B cell (primary cell): ENCODE measurements at regions not wholly inside any gene's neighbourhood (a gene's known extent, or its start where the extent isn't known, plus 50 kb on each side); places are given as distances from the start of the nearest gene placed in this dataset.

ENCODE experiments used
- ATAC-seq: fragments of 200-7000 bp; cut with Tn5 transposase; one replicate; pipeline ENCODE4 v1.10.0; 2021; ENCODE audit warnings: low read depth, mild to moderate bottlenecking, moderate number of reproducible peaks, moderate library complexity
- CTCF ChIA-PET: fragments of 350-600 bp; sonication (Branson Sonifier 250); formaldehyde crosslinking; loops from one replicate; lab custom pipeline; 2021; ENCODE audit warnings: antibody characterized with exemption, inconsistent platforms; lab: Charles Lee
- POLR2A ChIA-PET: fragments of 350-600 bp; sonication (Branson Sonifier 250); formaldehyde crosslinking; loops from one replicate; lab custom pipeline; 2021; ENCODE audit warnings: antibody characterized with exemption; lab: Charles Lee
- DNase-seq: peaks from one replicate; pipeline ENCODE4 v3.0.0; 2013
- H2AFZ ChIP-seq: 2 replicates; pipeline ENCODE4 v1.6.1; 2012; ENCODE audit warnings: mild to moderate bottlenecking, low read depth, low read length; ENCODE audit not compliant: insufficient read depth, poor library complexity, severe bottlenecking
- H3K27ac ChIP-seq, 2 donors: 1 replicate in 1 of 2; 2 replicates in 1 of 2; pipeline ENCODE4 v1.5.1; 2012 to 2013; ENCODE audit warnings: low read length in 2 of 2, mild to moderate bottlenecking in 2 of 2, moderate library complexity in 1 of 2
- H3K27me3 ChIP-seq, 4 experiments: fragments of 200-600 bp in 1 of 4; sonication (generic) in 1 of 4; replicated peaks in 1 of 4; 1 replicate in 2 of 4; 2 replicates in 2 of 4; pipeline versions ENCODE4 v1.6.1 to v1.7.0; 2013 to 2016; ENCODE audit warnings: low read length in 3 of 4, mild to moderate bottlenecking in 2 of 4, mixed read lengths in 1 of 4, moderate library complexity in 1 of 4; ENCODE audit not compliant: insufficient read depth in 4 of 4, control insufficient read depth in 3 of 4; ENCODE audit errors: control extremely low read depth in 1 of 4
- H3K36me3 ChIP-seq, 2 experiments: replicated peaks in 1 of 2; 1 replicate in 1 of 2; 2 replicates in 1 of 2; pipeline versions ENCODE4 v1.6.1 to v1.7.1; 2013; ENCODE audit warnings: low read length in 1 of 2; ENCODE audit not compliant: insufficient read depth in 2 of 2, control insufficient read depth in 1 of 2; ENCODE audit errors: control extremely low read depth in 1 of 2, extremely low read depth in 1 of 2
- H3K4me1 ChIP-seq, 2 donors: fragments of 200-600 bp in 1 of 2; sonication (generic) in 1 of 2; 1 replicate in 1 of 2; 2 replicates in 1 of 2; pipeline versions ENCODE4 v1.5.1 to v1.6.1; 2013 to 2017; ENCODE audit warnings: low read length in 2 of 2; ENCODE audit not compliant: control insufficient read depth in 2 of 2, insufficient read depth in 2 of 2
- H3K4me2 ChIP-seq: replicated peaks from 2 replicates; pipeline ENCODE3; 2012; ENCODE audit warnings: mild to moderate bottlenecking, low read depth, low read length; ENCODE audit not compliant: poor library complexity, severe bottlenecking
- H3K4me3 ChIP-seq, 5 experiments: fragments of 200-600 bp in 1 of 5; sonication (generic) in 1 of 5; 1 replicate in 3 of 5; 2 replicates in 2 of 5; pipeline versions ENCODE4 v1.5.1 to v1.7.0; 2011 to 2016; ENCODE audit warnings: low read length in 4 of 5, mild to moderate bottlenecking in 4 of 5, low read depth in 2 of 5, control low read depth in 1 of 5, moderate library complexity in 1 of 5; ENCODE audit not compliant: insufficient read depth in 1 of 5; ENCODE audit errors: control extremely low read depth in 1 of 5, extremely low read depth in 1 of 5
- H3K79me2 ChIP-seq: fragments of 200-600 bp; sonication (generic); one replicate; pipeline ENCODE4 v1.6.0; 2016; ENCODE audit warnings: low read length; ENCODE audit not compliant: control insufficient read depth, insufficient read depth
- H3K9ac ChIP-seq: fragments of 200-600 bp; sonication (generic); 2 replicates; pipeline ENCODE4 v1.6.1; 2017; ENCODE audit warnings: mild to moderate bottlenecking, low read length, moderate library complexity
- H3K9me3 ChIP-seq, 3 donors: one replicate each; pipeline versions ENCODE4 v1.6.1 to v1.7.1; 2013; ENCODE audit warnings: low read length in 2 of 3; ENCODE audit not compliant: control insufficient read depth in 2 of 3, insufficient read depth in 1 of 3; ENCODE audit errors: control extremely low read depth in 1 of 3
- H4K20me1 ChIP-seq: 2 replicates; pipeline ENCODE4 v1.6.0; 2012; ENCODE audit warnings: mild to moderate bottlenecking, low read length; ENCODE audit not compliant: insufficient read depth, control insufficient read depth, poor library complexity, severe bottlenecking
- H3K27ac Mint-ChIP-seq: one replicate; pipeline ENCODE4 v1.8.0; 2021; ENCODE audit warnings: mixed read lengths
- H3K27me3 Mint-ChIP-seq: one replicate; pipeline ENCODE4 v1.8.0; 2021; ENCODE audit warnings: mixed read lengths
- H3K4me1 Mint-ChIP-seq: one replicate; pipeline ENCODE4 v1.8.0; 2021; ENCODE audit warnings: mixed read lengths
- H3K4me3 Mint-ChIP-seq: one replicate; pipeline ENCODE4 v1.8.0; 2021; ENCODE audit warnings: mixed read lengths
- H3K9me3 Mint-ChIP-seq: one replicate; pipeline ENCODE4 v1.8.0; 2022; ENCODE audit warnings: mixed read lengths; ENCODE audit not compliant: insufficient read depth
- EZH2 ChIP-seq: IDR thresholded peaks from 2 replicates; pipeline ENCODE4 v1.6.1; 2012; ENCODE audit warnings: borderline replicate concordance, low read depth, mild to moderate bottlenecking, moderate library complexity, low read length; ENCODE audit not compliant: insufficient read depth, poor library complexity, severe bottlenecking
- WGBS: methylation state at CpG from one replicate; pipeline ENCODE4 v1.1.5; 2013; ENCODE audit warnings: missing lambda C conversion rate; ENCODE audit not compliant: insufficient coverage; 5-methylcytosine and 5-hydroxymethylcytosine counted together
- intact Hi-C: fragments of 100-400 bp; cut with micrococcal nuclease; formaldehyde crosslinking; loops from one replicate; pipeline ENCODE4 v1.10.0; 2022
- TF ChIP-seq, protein P1 (sequence below): fragments of 200-600 bp; IDR thresholded peaks from one replicate; pipeline ENCODE4 v1.8.0; 2022; ENCODE audit warnings: antibody characterized with exemption, mild to moderate bottlenecking

DNA sequence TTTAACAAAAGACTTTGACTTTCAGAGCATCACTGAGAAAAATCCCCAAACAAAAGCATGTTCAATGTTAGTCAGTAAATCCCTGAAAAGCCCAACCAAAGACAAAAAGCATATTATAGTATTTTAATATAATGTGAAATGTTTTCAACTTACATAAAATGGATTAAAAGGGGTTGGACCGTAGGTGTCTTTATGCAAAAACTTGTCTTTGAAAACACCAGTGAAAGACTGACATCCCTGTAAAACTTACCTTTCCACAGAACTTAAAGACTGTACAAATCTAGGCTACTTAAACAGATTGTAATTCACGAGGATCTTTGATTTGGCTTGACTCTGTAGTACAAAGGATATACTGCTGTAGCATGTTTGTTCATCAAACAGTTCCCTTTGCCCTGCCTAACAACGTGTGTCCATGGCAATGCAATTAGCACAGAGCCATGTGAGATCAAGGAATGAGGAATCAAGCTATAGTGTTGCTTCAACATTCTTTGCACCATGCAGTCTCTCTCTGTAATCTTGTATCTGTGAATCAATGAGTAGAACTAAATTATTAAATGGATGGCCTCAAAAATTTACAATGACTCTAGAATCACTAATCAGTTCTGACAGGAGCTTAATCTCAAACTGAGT lies 138.5 kb upstream of the SYT1 start:
- no peak overlapping the region for H3K4me3 ChIP-seq
- H3K27ac ChIP-seq = no peak overlapping the region
- H3K27me3 ChIP-seq = no peaks in the 10 kb centered on the region
- CTCF ChIA-PET = no interaction called here
- no peaks in the 10 kb centered on the region for H3K9me3 ChIP-seq
- no peak overlapping the region for H2AFZ ChIP-seq
- no peak overlapping the region for H3K9ac ChIP-seq
- Mint-ChIP-seq H3K4me1 (no peaks in the 10 kb centered on the region), H3K27me3 (no peaks in the 10 kb centered on the region), H3K4me3 (no peak overlapping the region), H3K27ac (no peak overlapping the region), H3K9me3 (no peaks in the 10 kb centered on the region)
- 60% methylated on average over 2 of the region's 3 CpGs for WGBS
- H4K20me1 ChIP-seq = no peaks in the 10 kb centered on the region
- no peak for ATAC-seq
- no peak for DNase-seq
- no peaks in the 10 kb centered on the region for H3K79me2 ChIP-seq
- TF ChIP-seq, protein P1, sequence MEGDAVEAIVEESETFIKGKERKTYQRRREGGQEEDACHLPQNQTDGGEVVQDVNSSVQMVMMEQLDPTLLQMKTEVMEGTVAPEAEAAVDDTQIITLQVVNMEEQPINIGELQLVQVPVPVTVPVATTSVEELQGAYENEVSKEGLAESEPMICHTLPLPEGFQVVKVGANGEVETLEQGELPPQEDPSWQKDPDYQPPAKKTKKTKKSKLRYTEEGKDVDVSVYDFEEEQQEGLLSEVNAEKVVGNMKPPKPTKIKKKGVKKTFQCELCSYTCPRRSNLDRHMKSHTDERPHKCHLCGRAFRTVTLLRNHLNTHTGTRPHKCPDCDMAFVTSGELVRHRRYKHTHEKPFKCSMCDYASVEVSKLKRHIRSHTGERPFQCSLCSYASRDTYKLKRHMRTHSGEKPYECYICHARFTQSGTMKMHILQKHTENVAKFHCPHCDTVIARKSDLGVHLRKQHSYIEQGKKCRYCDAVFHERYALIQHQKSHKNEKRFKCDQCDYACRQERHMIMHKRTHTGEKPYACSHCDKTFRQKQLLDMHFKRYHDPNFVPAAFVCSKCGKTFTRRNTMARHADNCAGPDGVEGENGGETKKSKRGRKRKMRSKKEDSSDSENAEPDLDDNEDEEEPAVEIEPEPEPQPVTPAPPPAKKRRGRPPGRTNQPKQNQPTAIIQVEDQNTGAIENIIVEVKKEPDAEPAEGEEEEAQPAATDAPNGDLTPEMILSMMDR = no peak
- no peak for TF ChIP-seq EZH2
- no peaks in the 10 kb centered on the region for H3K36me3 ChIP-seq
- POLR2A ChIA-PET = no interaction called here
- no peak overlapping the region for H3K4me2 ChIP-seq
- no peaks in the 10 kb centered on the region for H3K4me1 ChIP-seq
- intact Hi-C loops = no loop called here

DNA sequence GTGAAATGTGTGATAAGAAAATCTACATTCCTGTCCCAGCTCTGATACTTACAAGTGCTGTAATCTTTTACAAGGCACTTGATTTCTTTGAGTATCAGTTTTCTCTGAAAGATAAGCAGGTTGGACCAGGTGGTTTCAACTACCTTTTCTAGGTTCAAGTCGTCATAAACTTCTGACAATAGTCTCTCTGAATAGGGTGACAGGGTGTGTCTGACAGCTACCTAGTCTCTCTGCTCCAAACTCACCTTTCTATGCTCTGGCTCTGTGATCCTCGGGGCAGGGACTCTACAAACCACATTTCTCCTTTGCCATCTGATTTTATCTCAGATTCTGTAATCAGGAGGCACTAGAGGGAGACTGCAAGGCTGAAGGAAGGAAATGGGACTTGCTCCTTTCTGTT lies 137.7 kb upstream of the SYT1 start:
- Histone ChIP-seq H3K9me3 (no peaks in the 10 kb centered on the region), H2AFZ (no peak overlapping the region), H3K27ac (no peak overlapping the region), H3K9ac (no peak overlapping the region), H3K4me1 (no peaks in the 10 kb centered on the region), H3K36me3 (no peaks in the 10 kb centered on the region), H3K27me3 (no peaks in the 10 kb centered on the region), H3K79me2 (no peaks in the 10 kb centered on the region), H3K4me2 (no peak overlapping the region), H3K4me3 (no peak overlapping the region), H4K20me1 (no peaks in the 10 kb centered on the region)
- intact Hi-C loops = no loop called here
- TF ChIP-seq, protein P1 = no peak
- TF ChIP-seq EZH2 = no peak
- POLR2A ChIA-PET = no interaction called here
- H3K9me3 Mint-ChIP-seq = no peaks in the 10 kb centered on the region
- ATAC-seq = no peak
- no CpG with 5 or more reads among the region's 2 CpGs for WGBS
- CTCF ChIA-PET = no interaction called here
- DNase-seq = no peak
- no peak overlapping the region for H3K4me3 Mint-ChIP-seq
- H3K27me3 Mint-ChIP-seq = no peaks in the 10 kb centered on the region
- H3K4me1 Mint-ChIP-seq = no peaks in the 10 kb centered on the region
- no peak overlapping the region for H3K27ac Mint-ChIP-seq
